HG02973 (cell line): ENCODE measurements at regions not wholly inside any gene's neighbourhood (a gene's known extent, or its start where the extent isn't known, plus 50 kb on each side); places are given as distances from the start of the nearest gene placed in this dataset.
"Not testable (repeated sequence)": the region's sequence is repeated elsewhere in the genome, so short reads cannot be mapped to it uniquely, and the experiment has no call there.

ENCODE experiments used
- ATAC-seq: cut with Tn5 transposase; IDR thresholded peaks from one replicate; pipeline ENCODE4 v1.9.1; 2021; ENCODE audit warnings: moderate library complexity; ENCODE audit not compliant: unreplicated experiment

DNA sequence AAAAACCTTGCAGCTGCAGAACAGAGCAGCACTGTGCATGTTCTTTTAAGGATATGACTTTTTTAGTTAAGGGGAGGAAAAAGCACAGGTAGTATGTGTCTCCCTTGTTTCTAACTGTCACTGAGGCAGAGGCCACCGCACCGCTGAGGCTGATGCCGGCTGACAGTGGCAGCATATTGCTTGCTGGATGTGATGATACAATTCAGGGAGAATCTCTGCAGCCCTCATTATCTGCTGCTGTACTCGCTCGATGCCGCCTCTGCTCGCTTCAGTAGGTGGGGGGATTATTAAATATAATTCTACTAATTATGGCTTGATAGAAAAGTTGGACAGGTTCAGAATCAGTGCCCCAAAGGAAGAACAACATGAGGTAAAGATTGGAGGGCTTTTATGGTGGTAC is 378.8 kb upstream of the NOCT start:
- ATAC-seq = no peak

DNA sequence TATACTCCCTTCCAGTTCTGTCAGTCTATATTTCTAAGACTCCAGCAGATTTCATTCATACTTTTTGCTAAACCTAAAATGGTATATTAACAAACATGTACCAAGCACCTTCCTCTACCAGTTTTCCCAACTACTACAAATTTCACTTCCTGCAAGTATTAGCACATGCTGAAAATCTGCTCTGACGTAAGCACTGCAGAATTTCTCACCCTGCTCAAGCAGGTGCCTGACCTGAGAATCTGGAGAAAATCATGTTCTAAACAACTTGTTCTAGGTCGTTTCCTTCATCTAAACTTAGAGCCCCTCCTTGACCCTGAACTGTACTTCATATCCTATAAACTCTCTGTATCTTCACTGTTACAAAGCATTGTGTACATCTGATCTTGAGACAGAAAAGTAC is 380.7 kb upstream of the NOCT start:
- ATAC-seq = no peak

DNA sequence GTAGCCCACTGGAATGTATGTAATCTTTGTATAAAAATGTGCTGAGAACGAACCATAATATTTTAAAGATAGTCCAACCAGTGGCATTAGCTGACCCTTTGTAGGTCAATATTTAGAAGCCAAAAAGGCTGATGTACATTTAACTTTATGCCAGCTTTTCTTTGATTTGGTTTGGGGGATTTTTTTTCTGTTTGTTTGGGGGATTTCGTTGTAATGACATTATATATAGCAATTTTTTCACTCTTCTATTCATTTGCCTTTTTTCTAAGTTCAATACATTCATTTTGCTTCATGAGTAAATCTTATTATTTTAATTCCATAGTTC is 382.0 kb upstream of the NOCT start:
- no peak for ATAC-seq

DNA sequence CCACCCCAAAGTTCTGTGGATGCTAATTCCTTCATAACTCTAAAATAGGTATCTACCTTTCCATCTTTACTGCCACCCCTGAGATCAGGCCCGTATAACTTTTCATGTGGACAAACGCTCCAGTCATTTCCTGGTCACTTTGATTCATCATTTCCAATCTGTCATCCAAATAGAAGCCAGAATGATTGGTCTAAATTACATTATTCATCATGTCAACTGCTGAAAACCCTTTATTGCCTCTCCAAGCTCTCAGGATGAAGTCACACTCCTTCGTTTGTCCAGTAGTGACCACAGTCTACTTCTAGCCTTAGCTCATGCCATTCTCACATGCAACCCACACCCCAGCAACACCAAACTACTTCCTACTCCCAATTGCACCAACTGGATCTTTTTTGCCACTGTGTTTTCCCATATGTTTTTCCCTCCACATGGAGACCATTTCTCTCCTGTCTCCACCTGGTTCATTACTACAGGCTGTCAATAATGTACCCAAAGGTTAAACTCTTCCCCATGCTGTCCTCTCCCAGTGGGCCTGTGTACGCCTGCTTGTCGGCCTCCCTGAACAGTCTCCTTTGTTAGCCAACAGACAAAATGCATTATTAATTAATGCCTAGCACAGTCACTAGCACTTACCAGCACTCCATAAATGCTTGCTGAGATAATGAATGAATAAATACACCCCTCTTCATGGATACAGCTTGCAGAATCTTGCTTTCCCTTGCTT is 382.6 kb upstream of the NOCT start:
- no peak for ATAC-seq

DNA sequence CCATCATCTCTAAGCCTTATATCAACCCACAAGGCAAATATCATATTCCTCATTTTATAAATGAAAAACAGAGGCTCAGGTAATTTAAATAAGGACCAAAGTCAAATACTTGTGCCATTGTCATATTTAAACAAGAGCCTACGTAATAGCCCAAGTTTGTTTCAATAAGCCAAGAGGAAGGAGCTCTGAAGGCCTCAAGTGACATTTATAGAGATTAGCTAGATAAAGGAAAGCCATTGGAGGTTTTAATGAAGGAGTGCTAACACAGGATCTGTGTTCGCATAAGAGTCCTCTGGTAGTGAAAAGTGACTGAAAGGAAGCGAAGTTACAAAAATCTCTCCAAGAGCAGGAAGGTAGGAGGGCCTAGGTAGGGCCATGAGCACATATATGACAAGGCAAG is 384.9 kb upstream of the NOCT start:
- no peak for ATAC-seq

DNA sequence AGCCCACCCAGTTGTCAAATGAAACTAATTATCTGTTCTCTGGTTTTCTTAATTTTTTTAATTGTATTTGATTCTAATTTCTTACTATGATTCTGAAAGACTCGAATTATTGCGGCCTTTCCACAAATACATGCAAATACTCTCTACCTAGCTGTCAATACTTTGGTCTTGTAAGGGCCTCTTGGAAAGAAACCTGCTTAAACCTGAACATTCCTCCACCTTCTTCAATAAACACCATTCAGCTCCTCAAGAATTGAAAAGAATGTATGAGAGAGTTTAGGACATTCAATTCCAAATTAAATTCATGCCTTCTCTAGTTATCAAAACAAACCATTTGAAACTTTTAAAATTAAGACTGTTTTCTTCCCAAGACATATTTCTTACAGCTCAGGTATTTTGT is 385.9 kb upstream of the NOCT start:
- ATAC-seq = no peak

DNA sequence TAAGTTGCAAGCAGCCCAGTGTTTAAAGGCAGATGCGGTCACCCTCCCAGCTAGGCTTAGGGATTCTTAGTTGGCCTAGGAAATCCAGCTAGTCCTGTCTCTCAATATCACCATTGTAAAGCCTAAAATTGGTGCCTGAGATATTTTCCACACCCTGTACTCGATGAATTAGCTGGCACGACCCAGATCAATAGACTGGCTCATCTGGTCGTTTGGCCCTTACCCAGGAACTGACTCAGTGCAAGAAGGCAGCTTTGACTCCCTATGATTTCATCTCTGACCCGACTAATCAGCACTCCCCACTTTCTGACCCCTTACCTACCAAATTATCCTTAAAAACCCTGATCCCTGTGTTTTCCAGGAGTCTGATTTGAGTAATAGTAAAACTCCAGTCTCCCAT is 384.9 kb upstream of the SLC7A11 start:
- ATAC-seq = no peak

DNA sequence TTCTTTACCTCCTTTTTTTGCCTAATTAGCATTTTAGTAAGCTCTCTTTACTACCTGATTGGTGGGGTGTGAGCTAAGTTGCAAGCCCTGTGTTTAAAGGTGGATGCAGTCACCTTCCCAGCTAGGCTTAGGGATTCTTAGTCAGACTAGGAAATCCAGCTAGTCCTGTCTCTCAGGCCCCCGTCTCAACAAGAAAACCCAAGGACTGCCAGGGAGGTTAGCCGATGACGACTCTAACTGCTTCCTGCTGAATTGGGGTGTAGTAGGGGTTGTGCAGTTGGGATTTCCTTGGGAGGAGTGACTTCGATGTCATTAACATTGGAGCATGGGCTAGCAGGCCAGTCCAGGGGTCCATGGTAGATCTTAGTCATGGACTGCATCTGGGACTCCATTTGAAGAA is 380.2 kb upstream of the SLC7A11 start:
- ATAC-seq = not testable (repeated sequence)

DNA sequence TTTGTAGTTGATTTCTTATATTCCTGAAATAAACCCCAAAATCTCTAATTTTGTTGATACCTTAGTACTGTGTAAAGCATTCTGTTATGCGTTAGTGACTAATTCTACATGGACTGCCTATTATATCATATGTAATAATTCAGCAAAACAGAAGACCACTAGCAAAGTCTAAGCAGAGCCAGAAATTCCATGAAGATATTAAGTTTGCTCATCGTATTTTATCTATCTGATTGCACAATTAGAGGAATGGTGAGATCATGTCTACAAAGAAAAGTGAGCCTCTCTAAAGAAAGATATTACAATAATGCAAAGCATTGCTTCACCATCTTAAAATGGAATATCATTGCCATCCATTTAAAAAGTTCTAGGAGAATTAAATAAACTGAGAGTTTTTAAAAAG is 374.6 kb upstream of the SLC7A11 start:
- ATAC-seq = no peak

DNA sequence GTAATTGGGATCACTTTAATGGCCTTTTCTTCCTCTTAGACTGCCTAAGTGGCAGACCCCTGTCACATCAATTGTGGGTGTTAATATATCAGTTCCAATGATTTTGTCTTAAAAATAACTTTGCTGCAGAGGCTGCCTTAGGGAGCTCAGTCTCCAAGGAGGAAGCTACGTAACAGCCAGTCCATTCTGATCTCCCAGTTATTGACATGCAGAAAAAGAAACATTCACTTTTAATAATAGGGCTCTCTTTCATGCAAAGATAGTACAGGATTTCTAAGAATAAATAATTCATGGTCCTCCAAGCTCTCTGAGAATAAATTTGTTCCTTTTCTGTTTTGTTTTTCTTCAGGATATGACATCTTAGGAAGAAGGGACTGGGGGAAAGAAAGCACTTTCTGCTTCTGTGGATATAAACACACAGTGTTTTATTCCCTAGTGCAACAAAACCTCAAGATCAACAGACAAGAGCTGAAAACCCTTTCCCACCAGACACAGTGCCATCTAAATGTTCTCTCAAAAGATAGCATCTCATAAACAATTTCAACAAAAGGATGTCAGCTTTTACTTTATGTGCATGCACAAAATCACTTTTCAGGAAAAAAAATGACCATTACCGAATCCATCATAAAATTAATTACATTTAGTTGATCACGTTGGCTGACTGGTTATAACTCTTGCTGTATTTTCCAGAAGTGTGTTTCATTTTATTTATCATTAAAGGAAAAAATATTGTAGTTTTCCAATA is 372.4 kb upstream of the SLC7A11 start:
- no peak for ATAC-seq

DNA sequence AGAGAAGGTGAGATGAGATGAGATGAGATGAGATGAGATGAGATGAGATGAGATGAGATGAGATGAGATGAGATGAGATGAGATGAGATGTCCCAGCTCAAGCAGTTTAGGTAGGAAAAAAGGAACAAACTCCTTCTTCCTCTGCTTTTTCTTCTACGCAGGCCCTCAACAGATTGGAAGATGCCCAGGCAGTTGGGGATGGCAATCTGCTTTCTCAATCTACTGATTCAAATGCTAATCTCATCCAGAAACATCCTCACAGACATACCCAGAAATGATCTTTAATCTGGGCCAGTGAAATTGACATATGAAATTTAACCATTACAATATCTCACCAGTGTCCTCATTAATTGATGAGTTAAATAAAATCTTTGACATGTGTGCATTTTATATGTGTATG is 370.3 kb upstream of the SLC7A11 start:
- ATAC-seq = no peak

DNA sequence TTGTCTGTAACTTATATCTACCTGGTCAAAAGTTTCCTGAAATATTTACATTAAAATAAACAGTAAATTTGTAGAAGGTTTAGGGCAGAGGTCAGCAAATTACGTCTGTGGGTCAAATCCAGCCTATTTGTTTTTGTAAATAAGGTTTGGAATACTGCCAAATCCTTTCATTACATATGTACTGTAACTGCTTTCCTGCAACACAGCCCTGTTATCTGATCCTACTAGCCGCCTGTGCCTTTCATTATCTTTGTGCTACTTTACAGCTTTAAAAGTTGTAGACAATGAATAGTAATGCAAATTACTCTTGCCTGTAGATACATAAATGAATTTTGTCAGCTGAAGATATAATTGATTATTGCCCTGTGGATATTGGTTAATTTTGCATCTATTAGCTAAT is 369.6 kb upstream of the SLC7A11 start:
- no peak for ATAC-seq

DNA sequence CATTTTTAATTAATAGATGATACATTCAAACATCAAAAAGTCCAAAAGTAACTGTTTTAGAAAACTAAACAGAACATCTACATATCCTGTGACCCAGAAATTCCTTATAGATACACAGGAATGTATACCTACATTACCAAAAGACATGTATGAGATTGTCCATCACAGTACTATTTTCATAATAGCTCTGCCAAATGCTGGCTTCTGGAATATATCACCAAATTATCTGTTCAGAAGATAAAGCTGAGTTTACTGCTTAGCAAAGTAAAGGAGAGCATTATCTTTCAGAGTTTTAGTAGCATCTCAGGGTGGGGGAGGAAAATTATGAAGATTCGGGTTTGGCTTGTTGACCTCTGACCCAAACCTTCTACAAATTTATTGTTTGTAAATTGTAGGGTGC is 368.9 kb upstream of the SLC7A11 start:
- ATAC-seq = no peak

DNA sequence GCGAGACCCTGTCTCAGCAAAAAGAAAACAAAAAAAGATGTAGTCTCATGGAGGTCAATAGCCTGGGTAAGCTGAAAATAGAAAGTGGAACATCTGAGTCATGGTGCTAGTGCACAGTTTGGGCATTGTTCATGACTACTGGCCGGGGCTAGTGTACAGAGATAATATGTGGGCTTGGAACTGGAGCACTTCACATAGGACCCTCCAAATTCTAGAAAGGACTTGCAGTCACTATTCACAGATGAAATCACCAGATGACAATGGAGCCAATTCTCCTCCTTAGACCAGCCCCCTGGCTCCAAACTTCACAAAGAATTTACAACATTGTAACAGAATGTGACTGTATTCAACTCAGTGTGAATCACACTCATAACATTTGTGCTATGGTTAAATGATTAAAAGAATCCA is 367.8 kb upstream of the SLC7A11 start:
- no peak for ATAC-seq

DNA sequence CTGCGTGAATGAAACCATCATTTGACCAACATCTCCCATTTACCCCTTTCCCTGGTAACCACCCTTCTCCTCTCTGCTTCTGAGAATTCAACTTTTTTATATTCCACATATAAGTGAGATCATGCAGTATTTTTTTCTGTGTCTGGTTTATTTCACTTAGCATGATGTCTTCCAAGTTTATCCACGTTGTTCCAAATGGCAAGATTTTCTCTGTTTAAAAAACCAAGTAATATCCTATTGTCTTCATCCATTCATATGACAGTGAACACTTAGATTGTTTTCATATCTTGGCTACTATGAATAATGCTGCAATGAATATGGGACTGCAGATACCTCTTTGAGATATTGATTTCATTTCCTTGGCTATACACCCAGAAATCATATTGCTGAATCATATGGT is 362.4 kb upstream of the SLC7A11 start:
- no peak for ATAC-seq

DNA sequence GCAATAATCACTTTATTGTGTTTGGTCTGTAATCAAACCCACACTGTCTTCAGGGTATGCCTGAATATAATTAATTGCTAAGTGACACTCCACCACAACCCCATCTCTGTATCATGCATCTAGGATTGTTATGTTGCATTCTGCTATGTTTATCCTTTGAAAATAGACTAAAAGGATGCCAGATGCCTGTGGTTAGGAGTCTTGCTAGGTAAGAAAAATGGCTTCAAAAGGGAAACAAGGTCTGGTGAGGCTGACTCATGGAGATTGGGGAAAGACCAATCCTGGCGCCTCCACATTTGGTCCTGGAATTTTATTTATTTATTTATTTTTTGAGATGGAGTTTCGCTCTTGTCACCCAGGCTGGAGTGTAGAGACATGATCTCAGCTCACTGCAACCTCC is 360.5 kb upstream of the SLC7A11 start:
- no peak for ATAC-seq

DNA sequence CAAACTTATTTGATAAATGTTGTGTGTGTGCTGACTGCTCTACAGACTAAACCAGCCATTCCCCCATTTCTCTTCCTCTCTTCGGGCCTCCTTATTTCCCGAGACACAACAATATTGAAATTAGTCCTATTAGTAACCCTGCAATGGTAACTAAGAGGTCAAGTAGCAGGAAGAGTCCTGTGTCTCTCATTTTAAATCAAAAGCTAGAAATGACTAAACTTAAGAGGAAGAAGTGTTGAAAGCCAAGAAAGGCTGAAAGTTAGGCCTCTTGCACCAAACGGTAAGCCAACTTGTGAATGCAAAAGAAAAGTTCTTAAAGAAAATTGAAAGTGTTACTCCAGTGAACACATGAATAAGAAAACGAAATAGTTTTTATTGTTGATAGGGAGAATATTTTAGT is 357.8 kb upstream of the SLC7A11 start:
- peak; percentile 46 for ATAC-seq

DNA sequence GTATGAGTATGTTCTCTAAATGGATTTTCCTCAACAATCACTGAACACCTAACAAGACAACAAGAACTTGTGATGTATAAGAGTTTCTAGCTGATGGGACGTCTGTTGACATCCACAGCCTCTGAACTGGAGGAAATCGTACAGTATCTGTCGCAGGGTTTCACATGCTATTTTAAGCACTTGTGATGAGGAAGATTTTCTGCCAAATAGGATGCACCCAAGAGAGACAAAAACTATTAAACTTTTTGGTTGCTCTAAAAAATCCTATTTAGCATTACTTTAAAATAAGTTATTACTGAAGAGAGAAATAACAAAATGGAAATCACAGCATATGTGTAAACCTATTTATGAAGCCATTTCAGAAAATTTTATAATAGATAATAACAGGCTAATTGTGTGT is 356.1 kb upstream of the SLC7A11 start:
- ATAC-seq = no peak

DNA sequence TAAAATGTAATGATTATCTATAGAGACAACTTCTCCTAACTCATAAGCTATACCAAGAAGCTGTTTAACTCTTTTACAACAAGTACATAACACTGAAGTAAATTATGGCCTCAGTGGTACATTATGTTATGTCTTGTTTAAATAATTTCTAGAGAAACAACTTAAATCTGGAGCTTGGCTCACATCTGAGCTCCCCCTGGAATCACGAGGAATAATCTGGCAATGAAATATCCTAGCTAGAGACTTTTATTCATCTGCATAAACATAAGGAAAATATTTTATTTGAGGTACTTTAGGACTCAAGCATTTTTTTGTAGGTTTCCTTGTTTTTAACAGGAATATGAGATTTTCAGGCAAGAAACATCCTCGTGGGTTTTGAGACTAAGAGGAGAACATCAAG is 354.7 kb upstream of the SLC7A11 start:
- no peak for ATAC-seq

DNA sequence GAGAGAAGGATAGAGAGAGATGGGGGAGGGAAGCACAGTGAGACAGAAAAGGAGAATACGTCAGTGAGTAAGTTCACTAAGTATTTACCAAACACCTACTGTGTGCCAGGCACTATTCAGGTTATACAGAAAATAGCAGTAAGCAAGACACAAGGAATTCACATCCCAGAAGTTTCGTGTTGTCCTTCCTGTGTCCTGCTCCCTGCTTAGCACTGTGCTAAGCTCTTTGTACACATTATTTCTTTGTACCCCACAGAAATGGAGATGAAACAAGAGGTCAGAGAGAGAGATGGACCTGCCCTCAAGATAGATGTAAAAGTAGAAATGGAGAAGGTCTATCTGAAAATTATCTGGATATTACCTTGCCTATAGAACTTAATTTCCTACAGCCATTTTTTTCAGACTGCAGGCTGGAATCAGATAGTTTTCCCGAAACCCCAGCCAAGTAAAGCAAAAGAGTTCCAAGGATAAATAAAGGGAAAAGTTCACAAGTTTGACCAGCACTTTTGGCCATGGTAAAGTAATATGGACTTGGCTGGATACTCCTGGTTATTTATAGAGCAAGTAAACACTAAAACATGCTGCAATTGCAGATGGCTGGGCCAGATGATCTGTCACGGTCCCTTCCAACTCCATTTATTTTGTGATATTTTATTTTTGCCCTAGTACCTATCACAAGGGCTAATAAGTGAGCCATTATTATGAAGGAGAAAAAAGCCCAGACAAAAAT is 353.7 kb upstream of the SLC7A11 start:
- ATAC-seq = no peak

DNA sequence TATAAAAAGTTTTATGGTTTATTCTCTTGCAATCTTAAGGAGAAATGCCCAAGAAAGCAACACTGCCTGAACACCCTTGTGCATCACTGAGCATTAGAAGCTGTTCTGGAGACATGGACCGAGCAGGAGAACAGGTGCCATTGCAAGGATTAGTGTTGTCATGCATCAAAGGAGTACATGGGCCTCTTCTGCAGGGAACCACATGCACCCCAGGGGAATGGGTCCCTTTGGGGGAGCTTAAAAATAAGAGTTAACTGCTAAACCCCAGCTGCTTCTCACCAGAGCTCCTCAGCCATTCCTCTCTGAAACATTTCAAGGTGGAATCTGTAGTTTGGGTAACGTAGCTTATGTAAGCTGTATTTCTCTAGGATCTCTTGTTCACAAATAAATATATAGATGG is 353.0 kb upstream of the SLC7A11 start:
- no peak for ATAC-seq

DNA sequence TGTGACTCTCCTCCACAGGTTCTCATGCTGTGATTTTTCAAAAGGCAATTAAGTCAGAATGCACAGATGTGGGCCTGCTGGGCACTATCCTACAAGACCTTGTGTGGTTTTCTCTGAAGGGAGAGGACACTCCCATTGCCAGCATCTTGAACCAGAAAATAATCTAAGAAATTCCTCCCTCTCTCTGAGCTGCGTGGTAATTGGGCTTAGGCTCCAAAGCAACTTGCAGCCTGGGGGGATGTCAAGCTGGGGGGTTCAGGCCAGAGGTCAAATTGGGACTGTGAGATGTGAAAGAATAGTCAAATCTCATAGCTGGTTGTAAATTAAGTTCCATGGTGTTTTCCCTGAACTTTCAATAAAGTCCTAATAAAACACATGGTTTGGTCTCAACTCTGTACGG is 350.6 kb upstream of the SLC7A11 start:
- ATAC-seq = no peak
